Ishikawa (cell line): ENCODE measurements at regions not wholly inside any gene's neighbourhood (a gene's known extent, or its start where the extent isn't known, plus 50 kb on each side); places are given as distances from the start of the nearest gene placed in this dataset.

Source experiments
- CEBPB ChIP-seq: IDR thresholded peaks from 2 replicates; pipeline ENCODE4 v1.6.1; 2012
- CREB1 ChIP-seq: IDR thresholded peaks from 2 replicates; pipeline ENCODE4 v1.6.1; 2012; ENCODE audit warnings: low read depth
- EP300 ChIP-seq: IDR thresholded peaks from 2 replicates; pipeline ENCODE4 v1.6.1; 2012; ENCODE audit warnings: borderline replicate concordance
- FOXM1 ChIP-seq: IDR thresholded peaks from 2 replicates; pipeline ENCODE4 v1.6.1; 2012; ENCODE audit warnings: low read depth, borderline replicate concordance
- MAX ChIP-seq: IDR thresholded peaks from 2 replicates; pipeline ENCODE4 v1.6.1; 2012
- NFIC ChIP-seq: IDR thresholded peaks from 2 replicates; pipeline ENCODE4 v1.6.1; 2012
- REST ChIP-seq: IDR thresholded peaks from 2 replicates; pipeline ENCODE4 v1.6.1; 2012; ENCODE audit warnings: low read depth, mild to moderate bottlenecking
- TAF1 ChIP-seq: IDR thresholded peaks from 2 replicates; pipeline ENCODE4 v1.6.1; 2012; ENCODE audit warnings: low read depth, mild to moderate bottlenecking
- TCF12 ChIP-seq: IDR thresholded peaks from 2 replicates; pipeline ENCODE4 v1.6.1; 2012; ENCODE audit warnings: low read depth
- USF1 ChIP-seq: IDR thresholded peaks from 2 replicates; pipeline ENCODE4 v1.6.1; 2012
- YY1 ChIP-seq: IDR thresholded peaks from 2 replicates; pipeline ENCODE4 v1.6.1; 2012; ENCODE audit warnings: low read depth

- TF ChIP-seq CEBPB (no peak), FOXM1 (no peak), USF1 (no peak), TCF12 (no peak), NFIC (no peak), YY1 (no peak), MAX (no peak), EP300 (no peak), REST (no peak), CREB1 (no peak), TAF1 (no peak)
Observed at GRCh38 chr10:128422190-128422589, 296.0 kb upstream of the MKI67 start.
